HCT116 (cell line): ENCODE measurements at regions not wholly inside any gene's neighbourhood (a gene's known extent, or its start where the extent isn't known, plus 50 kb on each side); places are given as distances from the start of the nearest gene placed in this dataset.

ENCODE experiments used
- ATAC-seq: fragments of 200-7000 bp; cut with Tn5 transposase; 2 replicates; pipeline ENCODE4 v1.9.1; 2020; ENCODE audit warnings: mild to moderate bottlenecking, moderate library complexity
- BruUV-seq: library from RNA; stranded (reverse); fragments of 400-500 nt; replicated peaks from 2 replicates; lab custom pipeline; 2021; lab: Mats Ljungman, UMichigan
- CTCF ChIA-PET: fragments of 300-600 bp; sonication (Branson Sonifier 250); formaldehyde crosslinking; loops from one replicate; lab custom pipeline; 2021; ENCODE audit warnings: antibody characterized with exemption; lab: Charles Lee
- POLR2A ChIA-PET: fragments of 300-600, 350-600 bp; sonication (Branson Sonifier 250); formaldehyde crosslinking; loops from one replicate; lab custom pipeline; 2021; ENCODE audit warnings: antibody characterized with exemption; lab: Charles Lee
- RAD21 ChIA-PET, 2 experiments: fragments of 300-600 bp; sonication (Branson Sonifier 250); formaldehyde crosslinking; loops; one replicate each; lab custom pipeline; 2023; ENCODE audit warnings: low total read pairs in 2 of 2; ENCODE audit not compliant: uncharacterized antibody in 2 of 2, unreplicated experiment in 2 of 2, low non-redundant PET in 1 of 2; lab: Charles Lee
- DNase-seq: peaks from one replicate; pipeline ENCODE4 v3.0.0-alpha.2; 2010; ENCODE audit warnings: low read depth, low spot score
- H2AFZ ChIP-seq: fragments of 200-600 bp; shearing (Covaris generic), sonication (generic); 2 replicates; pipeline ENCODE4 v1.6.1; 2017; ENCODE audit warnings: low read depth, mixed run types, mixed read lengths, antibody characterized with exemption, low read length; ENCODE audit not compliant: poor library complexity, severe bottlenecking
- H3K27ac ChIP-seq: 2 replicates; pipeline ENCODE4 v1.5.1; 2012; ENCODE audit warnings: low read depth, low read length
- H3K27me3 ChIP-seq: fragments of 200-600 bp; sonication (generic); 2 replicates; pipeline ENCODE4 v1.6.1; 2016; ENCODE audit warnings: mixed run types, low read length, mixed read lengths; ENCODE audit not compliant: insufficient read depth
- H3K36me3 ChIP-seq, 2 experiments: fragments of 200-500 bp in 1 of 2; fragments of 200-600 bp in 1 of 2; sonication (Bioruptor generic) in 1 of 2; sonication (generic) in 1 of 2; 2 replicates each; pipeline versions ENCODE4 v1.5.1 to v1.6.1; 2014 to 2016; ENCODE audit warnings: low read length in 2 of 2, inconsistent platforms in 1 of 2, mixed read lengths in 1 of 2, mixed run types in 1 of 2; ENCODE audit not compliant: insufficient read depth in 2 of 2, control insufficient read depth in 1 of 2
- H3K4me1 ChIP-seq, 2 experiments: fragments of 200-600 bp in 1 of 2; sonication (generic) in 1 of 2; 2 replicates each; pipeline versions ENCODE4 v1.5.1 to v1.6.1; 2012 to 2017; ENCODE audit warnings: low read length in 2 of 2, inconsistent platforms in 1 of 2, mild to moderate bottlenecking in 1 of 2, mixed read lengths in 1 of 2, mixed run types in 1 of 2, moderate library complexity in 1 of 2; ENCODE audit not compliant: insufficient read depth in 2 of 2, control insufficient read depth in 1 of 2
- H3K4me2 ChIP-seq: fragments of 200-600 bp; sonication (generic); 2 replicates; pipeline ENCODE4 v1.6.1; 2017; ENCODE audit warnings: mixed run types, low read length, mixed read lengths
- H3K4me3 ChIP-seq, 2 experiments: fragments of 200-600 bp in 1 of 2; sonication (generic) in 1 of 2; replicated peaks in 1 of 2; 2 replicates each; pipeline ENCODE4 v1.5.1; 2011 to 2016; ENCODE audit warnings: low read length in 2 of 2, control low read depth in 1 of 2, low read depth in 1 of 2, mild to moderate bottlenecking in 1 of 2, mixed read lengths in 1 of 2, mixed run types in 1 of 2
- H3K79me2 ChIP-seq: fragments of 200-600 bp; sonication (generic); 2 replicates; pipeline ENCODE4 v1.6.1; 2017; ENCODE audit warnings: mild to moderate bottlenecking, mixed run types, low read length, moderate library complexity, mixed read lengths; ENCODE audit not compliant: insufficient read depth
- H3K9ac ChIP-seq: fragments of 200-600 bp; sonication (generic); 2 replicates; pipeline ENCODE4 v1.6.1; 2016; ENCODE audit warnings: low read length, mixed read lengths
- H3K9me2 ChIP-seq: fragments of 200-600 bp; sonication (generic), shearing (Covaris generic); 2 replicates; pipeline ENCODE4 v1.6.1; 2017; ENCODE audit warnings: mixed run types, mild to moderate bottlenecking, moderate library complexity; ENCODE audit not compliant: insufficient read depth
- H3K9me3 ChIP-seq, 2 experiments: fragments of 200-500 bp in 1 of 2; fragments of 200-600 bp in 1 of 2; sonication (Bioruptor generic) in 1 of 2; sonication (generic) in 1 of 2; 2 replicates each; pipeline ENCODE4 v1.6.1; 2014 to 2017; ENCODE audit warnings: low read length in 2 of 2, mixed read lengths in 2 of 2, inconsistent platforms in 1 of 2, low read depth in 1 of 2, mild to moderate bottlenecking in 1 of 2, mixed run types in 1 of 2, moderate library complexity in 1 of 2; ENCODE audit not compliant: control insufficient read depth in 1 of 2, insufficient read depth in 1 of 2
- H4K20me1 ChIP-seq: fragments of 200-600 bp; sonication (generic), shearing (Covaris generic); 2 replicates; pipeline ENCODE4 v1.6.1; 2017; ENCODE audit warnings: mixed run types, mild to moderate bottlenecking, moderate library complexity; ENCODE audit not compliant: insufficient read depth
- EGR1 ChIP-seq: IDR thresholded peaks from 2 replicates; pipeline ENCODE4 v1.6.1; 2012; ENCODE audit warnings: low read depth
- EZH2phosphoT487 ChIP-seq: fragments of 200-600 bp; IDR thresholded peaks from 2 replicates; pipeline ENCODE4 v1.6.1; 2018; ENCODE audit warnings: antibody characterized with exemption, borderline replicate concordance
- RAD21 ChIP-seq: IDR thresholded peaks from 2 replicates; pipeline ENCODE4 v1.6.1; 2012; ENCODE audit warnings: low read depth, mild to moderate bottlenecking
- YY1 ChIP-seq: IDR thresholded peaks from 2 replicates; pipeline ENCODE4 v1.6.1; 2011; ENCODE audit warnings: low read length, low read depth, moderate library complexity, mild to moderate bottlenecking; ENCODE audit not compliant: insufficient replicate concordance; ENCODE audit errors: extremely low read depth
- intact Hi-C: fragments of 100-400 bp; cut with micrococcal nuclease; formaldehyde crosslinking; loops from 2 replicates; pipeline ENCODE4 v1.10.0; 2022
- TF ChIP-seq, protein P1 (sequence below): IDR thresholded peaks from 2 replicates; pipeline ENCODE4 v1.6.1; 2011; ENCODE audit warnings: mild to moderate bottlenecking, low read length, moderate library complexity; ENCODE audit not compliant: insufficient replicate concordance; ENCODE audit errors: extremely low read depth

DNA sequence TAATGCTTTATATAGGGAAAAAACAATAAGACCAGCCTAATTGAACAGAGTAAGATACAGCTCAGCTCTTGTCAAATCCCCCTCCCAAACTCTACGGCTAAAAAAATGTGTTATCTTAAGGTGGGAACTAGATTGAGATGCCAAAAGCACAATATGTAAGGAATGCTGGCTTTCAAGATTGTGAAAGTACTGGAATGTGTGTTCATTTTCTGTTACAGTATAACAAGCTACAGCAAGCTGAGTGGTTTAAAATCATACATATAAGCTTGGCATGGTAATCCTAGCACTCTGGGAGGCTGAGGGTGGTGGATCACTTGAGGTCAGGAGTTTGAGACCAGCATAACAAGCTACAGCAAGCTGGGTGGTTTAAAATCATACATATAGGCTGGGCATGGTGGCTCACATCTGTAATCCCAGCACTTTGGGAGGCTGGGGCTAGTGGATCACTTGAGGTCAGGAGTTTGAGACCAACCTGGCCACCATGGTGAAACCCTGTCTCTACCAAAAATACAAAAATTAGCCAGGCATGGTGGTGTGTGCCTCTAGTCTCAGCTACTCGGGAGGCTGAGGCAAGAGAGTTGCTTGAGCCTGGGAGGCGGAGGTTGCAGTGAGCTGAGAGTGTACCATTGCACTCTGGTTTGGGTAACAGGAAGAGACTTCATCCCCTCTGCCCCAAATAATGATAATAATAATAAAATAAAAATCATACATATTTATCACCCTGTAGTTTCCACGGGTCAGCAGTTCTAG is 297.7 kb downstream of the DOK5 start:
- Histone ChIP-seq H3K4me1 (no peaks in the 10 kb centered on the region), H3K9me2 (no peaks in the 10 kb centered on the region), H3K9me3 (peaks cover 0 to 4% of the 10 kb centered on the region in 2 experiments; a peak in 2 of 4 replicates), H3K36me3 (no peaks in the 10 kb centered on the region), H3K4me3 (no peak overlapping the region), H4K20me1 (no peaks in the 10 kb centered on the region), H3K4me2 (no peak overlapping the region), H3K9ac (no peak overlapping the region), H3K79me2 (no peaks in the 10 kb centered on the region), H3K27ac (no peak overlapping the region), H2AFZ (no peak overlapping the region), H3K27me3 (no peaks in the 10 kb centered on the region)
- CTCF ChIA-PET = no interaction called here
- ATAC-seq (no peak), DNase-seq (no peak)
- intact Hi-C loops = no loop called here
- POLR2A ChIA-PET = no interaction called here
- BruUV-seq = no TSS peak
- no peak for TF ChIP-seq RAD21
- no peak for TF ChIP-seq YY1
- no peak for TF ChIP-seq EZH2phosphoT487
- no peak for TF ChIP-seq EGR1
- TF ChIP-seq, protein P1, sequence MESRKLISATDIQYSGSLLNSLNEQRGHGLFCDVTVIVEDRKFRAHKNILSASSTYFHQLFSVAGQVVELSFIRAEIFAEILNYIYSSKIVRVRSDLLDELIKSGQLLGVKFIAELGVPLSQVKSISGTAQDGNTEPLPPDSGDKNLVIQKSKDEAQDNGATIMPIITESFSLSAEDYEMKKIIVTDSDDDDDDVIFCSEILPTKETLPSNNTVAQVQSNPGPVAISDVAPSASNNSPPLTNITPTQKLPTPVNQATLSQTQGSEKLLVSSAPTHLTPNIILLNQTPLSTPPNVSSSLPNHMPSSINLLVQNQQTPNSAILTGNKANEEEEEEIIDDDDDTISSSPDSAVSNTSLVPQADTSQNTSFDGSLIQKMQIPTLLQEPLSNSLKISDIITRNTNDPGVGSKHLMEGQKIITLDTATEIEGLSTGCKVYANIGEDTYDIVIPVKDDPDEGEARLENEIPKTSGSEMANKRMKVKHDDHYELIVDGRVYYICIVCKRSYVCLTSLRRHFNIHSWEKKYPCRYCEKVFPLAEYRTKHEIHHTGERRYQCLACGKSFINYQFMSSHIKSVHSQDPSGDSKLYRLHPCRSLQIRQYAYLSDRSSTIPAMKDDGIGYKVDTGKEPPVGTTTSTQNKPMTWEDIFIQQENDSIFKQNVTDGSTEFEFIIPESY = no peak
- RAD21 ChIA-PET = no interaction called here

DNA sequence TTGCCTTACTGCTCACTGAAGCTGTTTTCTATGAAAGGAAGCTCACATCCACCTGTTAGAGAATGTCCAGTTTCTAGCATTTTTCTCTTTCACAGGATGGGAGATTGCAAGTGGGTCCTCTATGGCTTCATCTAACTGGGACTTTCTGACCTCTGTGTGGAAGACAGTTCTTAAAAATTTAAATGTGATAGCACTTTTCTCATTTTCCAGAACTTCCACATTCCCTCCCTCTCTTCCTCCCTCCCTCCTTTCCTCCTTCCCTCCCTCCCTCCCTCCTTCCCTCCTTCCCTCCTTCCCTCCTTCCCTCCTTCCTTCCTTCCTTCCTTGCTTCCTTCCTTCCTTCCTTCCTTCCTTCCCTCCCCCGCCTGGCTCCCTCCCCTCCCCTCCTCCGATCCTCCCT is 291.1 kb downstream of the DOK5 start:
- ATAC-seq (no peak), DNase-seq (no peak)
- H3K9me2 ChIP-seq = no peaks in the 10 kb centered on the region
- H3K4me1 ChIP-seq = no peaks in the 10 kb centered on the region
- no peak overlapping the region for H3K4me3 ChIP-seq
- CTCF ChIA-PET = no interaction called here
- intact Hi-C loops = no loop called here
- H3K27ac ChIP-seq = no peak overlapping the region
- no TSS peak for BruUV-seq
- H3K36me3 ChIP-seq = no peaks in the 10 kb centered on the region
- H3K9me3 ChIP-seq = peaks cover 3 to 4% of the 10 kb centered on the region in 2 experiments; a peak in 2 of 4 replicates
- no peaks in the 10 kb centered on the region for H3K79me2 ChIP-seq
- H2AFZ ChIP-seq = no peak overlapping the region
- TF ChIP-seq RAD21 = no peak
- POLR2A ChIA-PET = no interaction called here
- no peaks in the 10 kb centered on the region for H3K27me3 ChIP-seq
- RAD21 ChIA-PET = no interaction called here
- H3K4me2 ChIP-seq = no peak overlapping the region
- no peaks in the 10 kb centered on the region for H4K20me1 ChIP-seq
- no peak overlapping the region for H3K9ac ChIP-seq
